ENCODE measurements at regions not wholly inside any gene's neighbourhood (a gene's known extent, or its start where the extent isn't known, plus 50 kb on each side); places are given as distances from the start of the nearest gene placed in this dataset.

- TF ChIP-seq POLR2AphosphoS5 (IDR thresholded peaks at IDR 0.05): no peak
- TF ChIP-seq, protein P1, sequence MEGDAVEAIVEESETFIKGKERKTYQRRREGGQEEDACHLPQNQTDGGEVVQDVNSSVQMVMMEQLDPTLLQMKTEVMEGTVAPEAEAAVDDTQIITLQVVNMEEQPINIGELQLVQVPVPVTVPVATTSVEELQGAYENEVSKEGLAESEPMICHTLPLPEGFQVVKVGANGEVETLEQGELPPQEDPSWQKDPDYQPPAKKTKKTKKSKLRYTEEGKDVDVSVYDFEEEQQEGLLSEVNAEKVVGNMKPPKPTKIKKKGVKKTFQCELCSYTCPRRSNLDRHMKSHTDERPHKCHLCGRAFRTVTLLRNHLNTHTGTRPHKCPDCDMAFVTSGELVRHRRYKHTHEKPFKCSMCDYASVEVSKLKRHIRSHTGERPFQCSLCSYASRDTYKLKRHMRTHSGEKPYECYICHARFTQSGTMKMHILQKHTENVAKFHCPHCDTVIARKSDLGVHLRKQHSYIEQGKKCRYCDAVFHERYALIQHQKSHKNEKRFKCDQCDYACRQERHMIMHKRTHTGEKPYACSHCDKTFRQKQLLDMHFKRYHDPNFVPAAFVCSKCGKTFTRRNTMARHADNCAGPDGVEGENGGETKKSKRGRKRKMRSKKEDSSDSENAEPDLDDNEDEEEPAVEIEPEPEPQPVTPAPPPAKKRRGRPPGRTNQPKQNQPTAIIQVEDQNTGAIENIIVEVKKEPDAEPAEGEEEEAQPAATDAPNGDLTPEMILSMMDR (IDR thresholded peaks at IDR 0.05): no peak
Measured at GRCh38 chr5:158546748-158547147, 553.0 kb downstream of the EBF1 start.
